NCI-H1092 treated with DMSO at 0.1 percent for 48 hours (cell line): ENCODE measurements at regions not wholly inside any gene's neighbourhood (a gene's known extent, or its start where the extent isn't known, plus 50 kb on each side); places are given as distances from the start of the nearest gene placed in this dataset.
"Not testable (repeated sequence)": the region's sequence is repeated elsewhere in the genome, so short reads cannot be mapped to it uniquely, and the experiment has no call there.

Experiments
- DNase-seq: peaks from one replicate; lab custom pipeline; 2025; lab: John Stamatoyannopoulos, UW

- DNase-seq: no peak
These were observed 214.8 kb upstream of the UBL3 start for GRCh38 chr13:30065181-30065580.

GRCh38 chr13:30063892-30064291 is 213.5 kb upstream of the UBL3 start:
- no peak for DNase-seq

GRCh38 chr13:30061217-30061616 is 210.8 kb upstream of the UBL3 start:
- no peak for DNase-seq

GRCh38 chr13:30058429-30058828 is 208.0 kb upstream of the UBL3 start:
- no peak for DNase-seq

GRCh38 chr13:30054546-30054945 is 204.1 kb upstream of the UBL3 start:
- DNase-seq: not testable (repeated sequence)

GRCh38 chr13:30053939-30054338 is 203.5 kb upstream of the UBL3 start:
- DNase-seq: no peak

- DNase-seq: no peak
These were observed 201.7 kb upstream of the UBL3 start for GRCh38 chr13:30052120-30052519.

- DNase-seq: no peak
These were observed 201.2 kb upstream of the UBL3 start for GRCh38 chr13:30051531-30052060.

- no peak for DNase-seq
These were observed 199.3 kb upstream of the UBL3 start for GRCh38 chr13:30049692-30050091.

- DNase-seq: no peak
These were observed 196.9 kb upstream of the UBL3 start for GRCh38 chr13:30047154-30047874.

- no peak for DNase-seq
These were observed 195.7 kb upstream of the UBL3 start for GRCh38 chr13:30045916-30046704.

GRCh38 chr13:30044932-30045331 is 194.5 kb upstream of the UBL3 start:
- no peak for DNase-seq

- no peak for DNase-seq
These were observed 193.2 kb upstream of the UBL3 start for GRCh38 chr13:30043631-30043925.

- DNase-seq: no peak
These were observed 192.6 kb upstream of the UBL3 start for GRCh38 chr13:30042891-30043630.

- DNase-seq: no peak
These were observed 191.9 kb upstream of the UBL3 start for GRCh38 chr13:30042272-30042671.

GRCh38 chr13:30039511-30039911 is 189.1 kb upstream of the UBL3 start:
- DNase-seq: no peak

- DNase-seq: no peak
These were observed 188.5 kb upstream of the UBL3 start for GRCh38 chr13:30038884-30039283.

GRCh38 chr13:30037766-30038165 is 187.3 kb upstream of the UBL3 start:
- no peak for DNase-seq

GRCh38 chr13:30037306-30037705 is 186.9 kb upstream of the UBL3 start:
- no peak for DNase-seq

GRCh38 chr13:30034458-30034795 is 184.0 kb upstream of the UBL3 start:
- DNase-seq: no peak

- DNase-seq: no peak
These were observed 183.5 kb upstream of the UBL3 start for GRCh38 chr13:30033681-30034457.

GRCh38 chr13:30032263-30032662 is 181.8 kb upstream of the UBL3 start:
- DNase-seq: no peak
